ENCODE measurements at regions not wholly inside any gene's neighbourhood (a gene's known extent, or its start where the extent isn't known, plus 50 kb on each side); places are given as distances from the start of the nearest gene placed in this dataset.

DNA sequence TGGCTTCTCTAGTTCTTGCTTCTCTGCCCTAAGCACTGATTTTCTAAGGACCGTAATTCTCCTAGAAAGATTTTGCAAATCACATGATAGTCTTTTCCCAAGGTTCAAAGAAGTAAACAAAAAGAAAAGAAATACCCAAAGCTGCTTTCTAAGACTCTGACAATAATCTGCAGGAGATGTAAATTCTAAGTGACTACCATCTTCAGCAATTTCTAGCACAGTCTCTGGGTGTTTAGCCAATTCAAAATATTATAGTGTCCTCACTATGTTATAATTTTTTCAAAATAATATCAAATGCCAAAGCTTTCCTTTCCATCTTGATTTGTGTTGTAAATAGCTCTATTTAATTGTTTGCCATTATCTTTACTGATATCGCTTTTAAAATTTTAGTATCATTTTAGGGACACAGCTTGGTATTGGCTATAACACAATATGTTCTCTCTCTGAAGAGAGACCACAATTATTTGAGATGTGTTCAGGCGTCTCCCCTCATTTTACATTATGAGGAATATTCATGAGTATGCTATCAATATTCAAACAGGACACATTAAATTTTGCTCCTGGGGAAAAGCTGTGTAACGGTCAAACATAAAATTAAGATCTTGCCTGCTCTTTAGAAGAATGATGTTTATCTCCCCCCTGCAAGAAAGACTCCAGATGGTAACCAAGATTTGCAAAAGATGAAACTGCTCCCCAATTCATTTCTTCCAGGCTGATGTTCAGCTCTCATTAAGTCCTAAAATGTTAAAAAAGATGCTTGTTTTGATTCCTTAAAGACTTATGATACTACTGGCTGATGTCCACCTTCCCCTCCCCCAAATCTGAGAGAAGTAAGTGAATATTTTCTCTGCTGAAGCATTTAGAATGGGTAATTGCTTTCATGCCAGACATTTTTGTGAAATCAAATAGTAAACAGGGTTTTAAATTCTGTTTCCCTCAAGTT is 191.9 kb upstream of the WDR11 start:
- H3K36me3 ChIP-seq: no peaks in the 10 kb centered on the region
- H3K27me3 ChIP-seq: no peaks in the 10 kb centered on the region
- no peaks in the 10 kb centered on the region for H3K9me3 ChIP-seq
- ATAC-seq: no peak
- no peaks in the 10 kb centered on the region for H3K4me1 ChIP-seq
- no peak for DNase-seq
- TF ChIP-seq POLR2A (IDR thresholded peaks at IDR 0.05): no peak
- TF ChIP-seq, protein P1, sequence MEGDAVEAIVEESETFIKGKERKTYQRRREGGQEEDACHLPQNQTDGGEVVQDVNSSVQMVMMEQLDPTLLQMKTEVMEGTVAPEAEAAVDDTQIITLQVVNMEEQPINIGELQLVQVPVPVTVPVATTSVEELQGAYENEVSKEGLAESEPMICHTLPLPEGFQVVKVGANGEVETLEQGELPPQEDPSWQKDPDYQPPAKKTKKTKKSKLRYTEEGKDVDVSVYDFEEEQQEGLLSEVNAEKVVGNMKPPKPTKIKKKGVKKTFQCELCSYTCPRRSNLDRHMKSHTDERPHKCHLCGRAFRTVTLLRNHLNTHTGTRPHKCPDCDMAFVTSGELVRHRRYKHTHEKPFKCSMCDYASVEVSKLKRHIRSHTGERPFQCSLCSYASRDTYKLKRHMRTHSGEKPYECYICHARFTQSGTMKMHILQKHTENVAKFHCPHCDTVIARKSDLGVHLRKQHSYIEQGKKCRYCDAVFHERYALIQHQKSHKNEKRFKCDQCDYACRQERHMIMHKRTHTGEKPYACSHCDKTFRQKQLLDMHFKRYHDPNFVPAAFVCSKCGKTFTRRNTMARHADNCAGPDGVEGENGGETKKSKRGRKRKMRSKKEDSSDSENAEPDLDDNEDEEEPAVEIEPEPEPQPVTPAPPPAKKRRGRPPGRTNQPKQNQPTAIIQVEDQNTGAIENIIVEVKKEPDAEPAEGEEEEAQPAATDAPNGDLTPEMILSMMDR (IDR thresholded peaks at IDR 0.05): no peak
- no peak overlapping the region for H3K27ac ChIP-seq
- no peak overlapping the region for H3K4me3 ChIP-seq
- 39% methylated on average over 4 of the region's 4 CpGs for WGBS (ENCODE audit: insufficient coverage, low coverage, low lambda C conversion rate, missing lambda C conversion rate)
- intact Hi-C loops (cut with DNase I): no loop called here

DNA sequence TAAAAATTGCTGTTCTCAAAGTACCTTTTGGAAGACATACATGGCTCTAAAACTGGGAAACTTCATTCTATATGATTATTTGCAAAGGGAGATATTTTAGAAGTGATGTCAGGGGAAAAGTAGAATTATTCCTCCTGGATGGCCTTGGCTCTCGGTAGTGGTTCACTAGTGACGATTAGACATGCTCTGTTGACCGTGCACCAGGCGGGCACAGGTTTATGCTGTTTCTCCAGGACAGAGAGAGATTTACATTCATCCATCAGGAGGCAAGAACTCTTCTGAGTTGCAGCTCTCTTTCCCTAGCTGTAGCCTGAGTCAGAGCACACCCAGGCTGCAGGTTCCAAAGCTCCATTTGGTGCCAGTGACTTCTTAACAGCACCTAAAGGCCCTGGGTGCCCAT is 184.9 kb upstream of the WDR11 start:
- Histone ChIP-seq H3K4me1 (no peaks in the 10 kb centered on the region), H3K9me3 (no peaks in the 10 kb centered on the region), H3K27me3 (no peaks in the 10 kb centered on the region), H3K4me3 (no peak overlapping the region), H3K36me3 (no peaks in the 10 kb centered on the region), H3K27ac (no peak overlapping the region)
- 64% methylated on average over 4 of the region's 4 CpGs for WGBS (ENCODE audit: insufficient coverage, low coverage, low lambda C conversion rate, missing lambda C conversion rate)
- intact Hi-C loops (cut with DNase I): no loop called here
- DNase-seq (no peak), ATAC-seq (no peak)
- TF ChIP-seq, protein P1 (IDR thresholded peaks at IDR 0.05): no peak
- no peak for TF ChIP-seq POLR2A (IDR thresholded peaks at IDR 0.05)

DNA sequence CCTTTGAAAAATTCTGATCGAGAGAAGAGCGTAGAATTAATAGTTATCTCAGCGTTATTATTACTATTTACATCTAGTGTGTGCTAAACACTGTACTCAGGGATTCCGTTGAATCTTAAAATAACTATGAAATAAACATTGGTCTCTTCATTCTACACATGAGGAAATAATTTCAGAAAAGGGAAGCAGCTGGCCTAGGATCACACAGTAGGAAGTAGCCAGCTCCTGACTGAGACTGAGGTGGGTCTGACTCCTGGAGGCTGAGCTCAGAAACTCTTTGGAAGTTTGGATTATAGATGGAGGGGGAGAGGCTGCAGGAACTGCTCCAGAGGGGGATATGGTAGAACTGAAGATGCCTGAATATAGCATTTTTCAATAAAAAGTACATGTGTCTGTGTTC is 183.9 kb upstream of the WDR11 start:
- H3K4me1 ChIP-seq: no peaks in the 10 kb centered on the region
- TF ChIP-seq, protein P1 (IDR thresholded peaks at IDR 0.05): no peak
- no peak for TF ChIP-seq POLR2A (IDR thresholded peaks at IDR 0.05)
- ATAC-seq (no peak), DNase-seq (no peak)
- no peak overlapping the region for H3K4me3 ChIP-seq
- 27% methylated on average over 4 of the region's 4 CpGs for WGBS (ENCODE audit: insufficient coverage, low coverage, low lambda C conversion rate, missing lambda C conversion rate)
- intact Hi-C loops (cut with DNase I): no loop called here
- no peaks in the 10 kb centered on the region for H3K36me3 ChIP-seq
- no peak overlapping the region for H3K27ac ChIP-seq
- H3K9me3 ChIP-seq: no peaks in the 10 kb centered on the region
- no peaks in the 10 kb centered on the region for H3K27me3 ChIP-seq

DNA sequence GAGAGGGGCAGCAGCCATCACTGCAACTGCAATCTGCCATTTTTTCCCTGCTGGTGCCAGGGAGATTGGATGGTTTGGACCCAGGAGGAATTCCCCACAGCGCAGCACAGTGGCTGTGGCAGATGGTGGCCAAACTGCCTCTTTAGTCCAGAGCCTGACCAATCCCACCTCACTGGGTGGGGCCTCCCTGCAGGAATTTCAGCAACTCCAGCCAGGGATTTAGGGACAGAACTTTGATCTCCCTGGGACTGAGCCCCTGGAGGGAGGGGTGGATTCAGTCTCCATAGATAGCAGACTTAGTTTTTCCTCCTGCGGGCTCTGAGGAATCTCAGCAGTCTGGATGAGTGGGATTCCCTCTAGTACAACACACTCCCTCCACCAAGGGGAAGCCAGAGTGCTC is 179.7 kb upstream of the WDR11 start:
- no peak for DNase-seq

More for the DNA sequence above, 179.7 kb upstream of the WDR11 start:
- Histone ChIP-seq H3K4me1 (no peaks in the 10 kb centered on the region), H3K9me3 (no peaks in the 10 kb centered on the region), H3K27ac (no peak overlapping the region), H3K4me3 (no peak overlapping the region), H3K36me3 (no peaks in the 10 kb centered on the region), H3K27me3 (no peaks in the 10 kb centered on the region)
- no peak for TF ChIP-seq POLR2A (IDR thresholded peaks at IDR 0.05)
- TF ChIP-seq, protein P1 (IDR thresholded peaks at IDR 0.05): no peak
- ATAC-seq: no peak
- no CpG with 5 or more reads among the region's 2 CpGs for WGBS (ENCODE audit: insufficient coverage, low coverage, low lambda C conversion rate, missing lambda C conversion rate)
- intact Hi-C loops (cut with DNase I): no loop called here

Data from right lobe of liver (tissue), 6 donors.